ENCODE measurements at regions not wholly inside any gene's neighbourhood (a gene's known extent, or its start where the extent isn't known, plus 50 kb on each side); places are given as distances from the start of the nearest gene placed in this dataset.

- CTCF ChIA-PET: no interaction called here
- DNase-seq (ENCODE audit: low spot score): no peak
- POLR2A ChIA-PET (ENCODE audit: low non-redundant PET): no interaction called here
- BruUV-seq (replicated peaks): no TSS peak
- no peak for TF ChIP-seq EZH2 (IDR thresholded peaks at IDR 0.05; ENCODE audit: borderline replicate concordance, low read depth, low read length, poor library complexity, severe bottlenecking)
- no peak for TF ChIP-seq CTCF (conservative IDR thresholded peaks at IDR 0.05; ENCODE audit: low read depth, low read length)
- Histone ChIP-seq H3K36me3 (ENCODE audit: insufficient read depth, low read length, poor library complexity, severe bottlenecking) (no peaks in the 10 kb centered on the region), H3K27ac (ENCODE audit: low read depth, low read length, poor library complexity, severe bottlenecking) (no peak overlapping the region), H3K4me3 (ENCODE audit: low read depth, low read length, poor library complexity, severe bottlenecking) (no peak overlapping the region), H3K9me3 (ENCODE audit: low read depth, low read length, poor library complexity, severe bottlenecking) (no peaks in the 10 kb centered on the region), H3K4me1 (ENCODE audit: insufficient read depth, low read length, poor library complexity, severe bottlenecking) (no peaks in the 10 kb centered on the region), H3K27me3 (replicated peaks; ENCODE audit: insufficient read depth, low read depth, low read length, poor library complexity) (peaks cover 59% of the 10 kb centered on the region)
- intact Hi-C loops (cut with micrococcal nuclease; ENCODE audit: unreplicated experiment): no loop called here
These were observed 146.2 kb downstream of the ID4 start for GRCh38 chr6:19983374-19983773.

GRCh38 chr6:19986691-19987438, 149.7 kb downstream of the ID4 start:
- no TSS peak for BruUV-seq (replicated peaks)
- H3K27ac ChIP-seq (ENCODE audit: low read depth, low read length, poor library complexity, severe bottlenecking): no peak overlapping the region
- POLR2A ChIA-PET (ENCODE audit: low non-redundant PET): no interaction called here
- TF ChIP-seq EZH2 (IDR thresholded peaks at IDR 0.05; ENCODE audit: borderline replicate concordance, low read depth, low read length, poor library complexity, severe bottlenecking) (no peak), CTCF (conservative IDR thresholded peaks at IDR 0.05; ENCODE audit: low read depth, low read length) (no peak)
- H3K9me3 ChIP-seq (ENCODE audit: low read depth, low read length, poor library complexity, severe bottlenecking): no peaks in the 10 kb centered on the region
- H3K4me3 ChIP-seq (ENCODE audit: low read depth, low read length, poor library complexity, severe bottlenecking): no peak overlapping the region
- DNase-seq (ENCODE audit: low spot score): no peak
- CTCF ChIA-PET: no interaction called here
- intact Hi-C loops (cut with micrococcal nuclease; ENCODE audit: unreplicated experiment): no loop called here
- H3K36me3 ChIP-seq (ENCODE audit: insufficient read depth, low read length, poor library complexity, severe bottlenecking): no peaks in the 10 kb centered on the region
- H3K4me1 ChIP-seq (ENCODE audit: insufficient read depth, low read length, poor library complexity, severe bottlenecking): no peaks in the 10 kb centered on the region
- H3K27me3 ChIP-seq (replicated peaks; ENCODE audit: insufficient read depth, low read depth, low read length, poor library complexity): peaks cover 59% of the 10 kb centered on the region

- ChIA-PET POLR2A (ENCODE audit: low non-redundant PET) (no interaction called here), CTCF (no interaction called here)
- peak; percentile 57 for DNase-seq (ENCODE audit: low spot score)
- no peak for TF ChIP-seq CTCF (conservative IDR thresholded peaks at IDR 0.05; ENCODE audit: low read depth, low read length)
- Histone ChIP-seq H3K27ac (ENCODE audit: low read depth, low read length, poor library complexity, severe bottlenecking) (no peak overlapping the region), H3K27me3 (replicated peaks; ENCODE audit: insufficient read depth, low read depth, low read length, poor library complexity) (peaks cover 59% of the 10 kb centered on the region), H3K9me3 (ENCODE audit: low read depth, low read length, poor library complexity, severe bottlenecking) (no peaks in the 10 kb centered on the region), H3K36me3 (ENCODE audit: insufficient read depth, low read length, poor library complexity, severe bottlenecking) (no peaks in the 10 kb centered on the region), H3K4me3 (ENCODE audit: low read depth, low read length, poor library complexity, severe bottlenecking) (no peak overlapping the region), H3K4me1 (ENCODE audit: insufficient read depth, low read length, poor library complexity, severe bottlenecking) (no peaks in the 10 kb centered on the region)
- intact Hi-C loops (cut with micrococcal nuclease; ENCODE audit: unreplicated experiment): no loop called here
- BruUV-seq (replicated peaks): no TSS peak
These were observed 151.4 kb downstream of the ID4 start for GRCh38 chr6:19988555-19988954.
